ENCODE measurements at regions not wholly inside any gene's neighbourhood (a gene's known extent, or its start where the extent isn't known, plus 50 kb on each side); places are given as distances from the start of the nearest gene placed in this dataset.

GRCh38 chr3:59483191-59483590 lies 433.4 kb upstream of the CFAP20DC start:
- TF ChIP-seq ZNF274 (IDR thresholded peaks at IDR 0.05; ENCODE audit: low read depth, low read length) (no peak), SUZ12 (IDR thresholded peaks at IDR 0.05; ENCODE audit: extremely low read depth, insufficient read depth, insufficient read length) (no peak), YY1 (IDR thresholded peaks at IDR 0.05; ENCODE audit: insufficient read depth, insufficient read length) (no peak)
- H3K4me3 ChIP-seq (ENCODE audit: insufficient read length, low read depth) = no peak overlapping the region
- H3K9ac ChIP-seq (ENCODE audit: insufficient read length, low read depth) = no peak overlapping the region
- no peaks in the 10 kb centered on the region for H3K4me1 ChIP-seq (ENCODE audit: insufficient read depth, insufficient read length)
- no peaks in the 10 kb centered on the region for H3K27me3 ChIP-seq (ENCODE audit: insufficient read depth, insufficient read length)
- H3K36me3 ChIP-seq (ENCODE audit: insufficient read depth, insufficient read length, low read length) = no peaks in the 10 kb centered on the region
- no peak for DNase-seq (ENCODE audit: low read depth, low spot score)
- no peaks in the 10 kb centered on the region for H3K9me3 ChIP-seq (ENCODE audit: insufficient read depth, low read length)

DNA sequence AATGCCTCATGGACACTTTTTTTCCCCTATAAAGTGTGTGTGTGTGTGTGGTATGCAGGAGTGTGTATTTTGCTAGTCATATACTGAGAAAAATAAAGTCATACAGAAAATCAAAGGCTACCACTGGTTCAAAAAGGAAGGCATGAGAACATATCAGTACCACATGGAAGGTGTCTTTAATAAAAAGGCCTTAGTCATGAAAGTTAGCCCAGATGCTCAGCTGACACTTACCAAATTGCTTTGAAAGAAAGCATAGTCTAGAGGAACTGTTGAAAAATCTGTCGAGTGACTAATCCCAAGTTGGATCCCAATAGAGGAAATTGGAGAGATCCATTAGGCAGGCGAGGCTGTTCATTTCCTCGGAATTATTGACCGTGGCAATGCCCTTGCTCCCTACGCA lies 432.9 kb upstream of the CFAP20DC start:
- TF ChIP-seq SUZ12 (IDR thresholded peaks at IDR 0.05; ENCODE audit: extremely low read depth, insufficient read depth, insufficient read length) = no peak
- no peaks in the 10 kb centered on the region for H3K9me3 ChIP-seq (ENCODE audit: insufficient read depth, low read length)
- H3K36me3 ChIP-seq (ENCODE audit: insufficient read depth, insufficient read length, low read length) = no peaks in the 10 kb centered on the region
- no peaks in the 10 kb centered on the region for H3K27me3 ChIP-seq (ENCODE audit: insufficient read depth, insufficient read length)
- H3K4me3 ChIP-seq (ENCODE audit: insufficient read length, low read depth) = no peak overlapping the region
- no peak for DNase-seq (ENCODE audit: low read depth, low spot score)
- H3K9ac ChIP-seq (ENCODE audit: insufficient read length, low read depth) = no peak overlapping the region
- H3K4me1 ChIP-seq (ENCODE audit: insufficient read depth, insufficient read length) = no peaks in the 10 kb centered on the region

DNA sequence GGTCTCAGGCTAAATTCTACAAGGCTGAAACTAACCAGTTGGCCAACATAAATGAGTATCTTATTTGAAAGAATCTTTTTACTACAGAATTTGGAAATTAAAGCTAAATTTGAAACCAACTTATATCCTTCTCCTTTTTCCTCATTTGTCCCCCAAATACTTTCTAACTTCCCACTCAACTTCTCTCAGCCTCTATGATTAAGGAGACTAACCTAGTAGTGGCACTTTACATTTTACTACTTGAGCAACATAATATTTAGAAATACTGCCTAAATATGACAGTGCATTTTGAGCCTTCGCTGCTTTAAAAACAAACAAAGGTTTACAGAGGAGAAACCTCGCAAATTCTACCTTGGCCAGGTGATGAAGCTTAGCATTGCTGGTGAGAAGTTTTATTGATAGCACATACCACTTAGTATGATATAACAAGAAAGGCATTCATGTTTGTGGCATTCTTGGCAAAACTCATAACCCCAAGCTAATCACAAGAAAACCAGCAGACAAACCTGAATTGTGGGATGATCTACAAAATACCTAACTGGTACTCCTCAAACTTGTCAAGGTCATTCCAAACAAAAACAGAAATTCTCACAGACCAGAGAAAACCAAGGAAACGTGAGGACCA lies 432.1 kb upstream of the CFAP20DC start:
- Histone ChIP-seq H3K36me3 (ENCODE audit: insufficient read depth, insufficient read length, low read length) (no peaks in the 10 kb centered on the region), H3K9me3 (ENCODE audit: insufficient read depth, low read length) (no peaks in the 10 kb centered on the region), H3K4me1 (ENCODE audit: insufficient read depth, insufficient read length) (no peaks in the 10 kb centered on the region), H3K9ac (ENCODE audit: insufficient read length, low read depth) (no peak overlapping the region), H3K4me3 (ENCODE audit: insufficient read length, low read depth) (no peak overlapping the region), H3K27me3 (ENCODE audit: insufficient read depth, insufficient read length) (no peaks in the 10 kb centered on the region)
- DNase-seq (ENCODE audit: low read depth, low spot score) = no peak
- no peak for TF ChIP-seq YY1 (IDR thresholded peaks at IDR 0.05; ENCODE audit: insufficient read depth, insufficient read length)
- TF ChIP-seq ZNF274 (IDR thresholded peaks at IDR 0.05; ENCODE audit: low read depth, low read length) = no peak
- TF ChIP-seq SUZ12 (IDR thresholded peaks at IDR 0.05; ENCODE audit: extremely low read depth, insufficient read depth, insufficient read length) = no peak

DNA sequence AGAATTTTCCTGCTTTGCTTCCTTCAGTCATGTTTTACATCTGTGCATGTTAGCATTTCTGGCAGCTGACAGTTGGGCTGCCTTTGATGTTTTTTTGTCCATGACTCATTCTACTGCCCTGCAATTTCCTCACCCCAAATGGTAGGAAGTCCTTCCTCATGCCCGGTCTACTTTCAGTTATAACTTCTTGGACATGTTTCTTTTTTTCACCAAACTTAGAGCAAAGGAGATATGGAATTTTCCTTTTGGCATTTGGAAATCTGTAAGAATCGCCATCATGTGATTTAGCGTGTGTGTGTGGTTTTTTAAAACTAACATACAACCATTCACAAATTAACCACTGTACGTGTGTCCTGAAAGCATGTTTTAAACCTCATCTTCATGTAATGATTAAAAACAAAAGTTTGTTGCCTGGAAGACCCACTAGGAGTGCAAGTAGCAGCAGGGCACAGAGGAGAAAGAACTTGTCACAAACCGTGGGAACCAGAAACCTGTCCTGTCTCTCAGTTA lies 430.7 kb upstream of the CFAP20DC start:
- Histone ChIP-seq H3K9ac (ENCODE audit: insufficient read length, low read depth) (no peak overlapping the region), H3K4me1 (ENCODE audit: insufficient read depth, insufficient read length) (no peaks in the 10 kb centered on the region), H3K27me3 (ENCODE audit: insufficient read depth, insufficient read length) (no peaks in the 10 kb centered on the region), H3K36me3 (ENCODE audit: insufficient read depth, insufficient read length, low read length) (no peaks in the 10 kb centered on the region), H3K9me3 (ENCODE audit: insufficient read depth, low read length) (no peaks in the 10 kb centered on the region), H3K4me3 (ENCODE audit: insufficient read length, low read depth) (no peak overlapping the region)
- no peak for DNase-seq (ENCODE audit: low read depth, low spot score)
- TF ChIP-seq YY1 (IDR thresholded peaks at IDR 0.05; ENCODE audit: insufficient read depth, insufficient read length) (no peak), ZNF274 (IDR thresholded peaks at IDR 0.05; ENCODE audit: low read depth, low read length) (no peak), SUZ12 (IDR thresholded peaks at IDR 0.05; ENCODE audit: extremely low read depth, insufficient read depth, insufficient read length) (no peak)

GRCh38 chr3:59473636-59474035 lies 423.8 kb upstream of the CFAP20DC start:
- no peak for DNase-seq (ENCODE audit: low read depth, low spot score)
- Histone ChIP-seq H3K9ac (ENCODE audit: insufficient read length, low read depth) (no peak overlapping the region), H3K4me1 (ENCODE audit: insufficient read depth, insufficient read length) (no peaks in the 10 kb centered on the region), H3K9me3 (ENCODE audit: insufficient read depth, low read length) (peaks cover 6% of the 10 kb centered on the region; the same call in 1 of the 2 replicates), H3K36me3 (ENCODE audit: insufficient read depth, insufficient read length, low read length) (no peaks in the 10 kb centered on the region), H3K27me3 (ENCODE audit: insufficient read depth, insufficient read length) (no peaks in the 10 kb centered on the region), H3K4me3 (ENCODE audit: insufficient read length, low read depth) (no peak overlapping the region)
- TF ChIP-seq ZNF274 (IDR thresholded peaks at IDR 0.05; ENCODE audit: low read depth, low read length) = no peak
- no peak for TF ChIP-seq YY1 (IDR thresholded peaks at IDR 0.05; ENCODE audit: insufficient read depth, insufficient read length)
- no peak for TF ChIP-seq SUZ12 (IDR thresholded peaks at IDR 0.05; ENCODE audit: extremely low read depth, insufficient read depth, insufficient read length)

GRCh38 chr3:59472541-59472940 lies 422.7 kb upstream of the CFAP20DC start:
- no peak for DNase-seq (ENCODE audit: low read depth, low spot score)
- no peaks in the 10 kb centered on the region for H3K27me3 ChIP-seq (ENCODE audit: insufficient read depth, insufficient read length)
- TF ChIP-seq SUZ12 (IDR thresholded peaks at IDR 0.05; ENCODE audit: extremely low read depth, insufficient read depth, insufficient read length) = no peak
- no peak for TF ChIP-seq ZNF274 (IDR thresholded peaks at IDR 0.05; ENCODE audit: low read depth, low read length)
- no peak for TF ChIP-seq YY1 (IDR thresholded peaks at IDR 0.05; ENCODE audit: insufficient read depth, insufficient read length)
- H3K4me1 ChIP-seq (ENCODE audit: insufficient read depth, insufficient read length) = no peaks in the 10 kb centered on the region
- H3K9me3 ChIP-seq (ENCODE audit: insufficient read depth, low read length) = peaks cover 6% of the 10 kb centered on the region; the same call in 1 of the 2 replicates
- H3K4me3 ChIP-seq (ENCODE audit: insufficient read length, low read depth) = no peak overlapping the region
- H3K9ac ChIP-seq (ENCODE audit: insufficient read length, low read depth) = no peak overlapping the region
- no peaks in the 10 kb centered on the region for H3K36me3 ChIP-seq (ENCODE audit: insufficient read depth, insufficient read length, low read length)

- Histone ChIP-seq H3K4me1 (ENCODE audit: insufficient read depth, insufficient read length) (no peaks in the 10 kb centered on the region), H3K9me3 (ENCODE audit: insufficient read depth, low read length) (peaks cover 6% of the 10 kb centered on the region; the same call in 1 of the 2 replicates), H3K9ac (ENCODE audit: insufficient read length, low read depth) (no peak overlapping the region), H3K36me3 (ENCODE audit: insufficient read depth, insufficient read length, low read length) (no peaks in the 10 kb centered on the region), H3K4me3 (ENCODE audit: insufficient read length, low read depth) (no peak overlapping the region), H3K27me3 (ENCODE audit: insufficient read depth, insufficient read length) (no peaks in the 10 kb centered on the region)
- DNase-seq (ENCODE audit: low read depth, low spot score) = no peak
- TF ChIP-seq YY1 (IDR thresholded peaks at IDR 0.05; ENCODE audit: insufficient read depth, insufficient read length) = no peak
- no peak for TF ChIP-seq ZNF274 (IDR thresholded peaks at IDR 0.05; ENCODE audit: low read depth, low read length)
- TF ChIP-seq SUZ12 (IDR thresholded peaks at IDR 0.05; ENCODE audit: extremely low read depth, insufficient read depth, insufficient read length) = no peak
Measured at GRCh38 chr3:59469948-59470723, 420.3 kb upstream of the CFAP20DC start.
